A673 (cell line): ENCODE measurements at regions not wholly inside any gene's neighbourhood (a gene's known extent, or its start where the extent isn't known, plus 50 kb on each side); places are given as distances from the start of the nearest gene placed in this dataset.

Experiments used
- EZH2 ChIP-seq: fragments of 200-600 bp; sonication (generic); IDR thresholded peaks from 2 replicates; pipeline ENCODE4 v1.6.1; 2017; ENCODE audit warnings: borderline replicate concordance, low read depth, mild to moderate bottlenecking, mixed read lengths, antibody characterized with exemption, low read length; ENCODE audit not compliant: poor library complexity, severe bottlenecking
- TF ChIP-seq, protein P1 (sequence below): fragments of 300-800, 200-600 bp; sonication (generic); conservative IDR thresholded peaks from 2 replicates; pipeline ENCODE4 v1.5.1; 2017; ENCODE audit warnings: low read depth, mild to moderate bottlenecking, antibody characterized with exemption, low read length, moderate library complexity, mixed read lengths

DNA sequence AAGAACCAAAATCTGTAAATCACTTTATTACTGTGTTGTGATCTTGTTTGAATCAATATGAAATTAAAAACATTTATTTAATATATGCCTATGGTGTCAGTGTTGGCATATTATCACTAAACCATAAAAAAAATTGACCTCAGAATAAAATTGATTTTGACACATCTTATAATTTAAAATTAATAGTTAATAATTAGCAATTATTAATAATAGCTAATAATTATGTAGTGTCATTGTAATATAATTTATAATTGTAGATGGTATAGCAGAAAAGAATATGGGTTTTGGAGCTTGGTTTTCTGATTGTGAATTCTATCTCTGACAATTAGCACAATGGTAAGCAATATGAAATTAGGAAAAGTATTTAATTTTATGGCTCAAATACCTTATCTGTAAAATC, 89.4 kb upstream of the CNTNAP2 start:
- TF ChIP-seq, protein P1, sequence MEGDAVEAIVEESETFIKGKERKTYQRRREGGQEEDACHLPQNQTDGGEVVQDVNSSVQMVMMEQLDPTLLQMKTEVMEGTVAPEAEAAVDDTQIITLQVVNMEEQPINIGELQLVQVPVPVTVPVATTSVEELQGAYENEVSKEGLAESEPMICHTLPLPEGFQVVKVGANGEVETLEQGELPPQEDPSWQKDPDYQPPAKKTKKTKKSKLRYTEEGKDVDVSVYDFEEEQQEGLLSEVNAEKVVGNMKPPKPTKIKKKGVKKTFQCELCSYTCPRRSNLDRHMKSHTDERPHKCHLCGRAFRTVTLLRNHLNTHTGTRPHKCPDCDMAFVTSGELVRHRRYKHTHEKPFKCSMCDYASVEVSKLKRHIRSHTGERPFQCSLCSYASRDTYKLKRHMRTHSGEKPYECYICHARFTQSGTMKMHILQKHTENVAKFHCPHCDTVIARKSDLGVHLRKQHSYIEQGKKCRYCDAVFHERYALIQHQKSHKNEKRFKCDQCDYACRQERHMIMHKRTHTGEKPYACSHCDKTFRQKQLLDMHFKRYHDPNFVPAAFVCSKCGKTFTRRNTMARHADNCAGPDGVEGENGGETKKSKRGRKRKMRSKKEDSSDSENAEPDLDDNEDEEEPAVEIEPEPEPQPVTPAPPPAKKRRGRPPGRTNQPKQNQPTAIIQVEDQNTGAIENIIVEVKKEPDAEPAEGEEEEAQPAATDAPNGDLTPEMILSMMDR: no peak
- TF ChIP-seq EZH2: no peak
